Smooth muscle cell (in vitro differentiated cells): ENCODE measurements at regions not wholly inside any gene's neighbourhood (a gene's known extent, or its start where the extent isn't known, plus 50 kb on each side); places are given as distances from the start of the nearest gene placed in this dataset.

Source experiments
- DNase-seq: peaks from one replicate; lab custom pipeline; 2025; ENCODE audit not compliant: unreplicated experiment; lab: John Stamatoyannopoulos, UW
- H2AFZ ChIP-seq: fragments of 200-600 bp; sonication (generic); 2 replicates; pipeline ENCODE4 v1.6.0; 2016; ENCODE audit warnings: antibody characterized with exemption, low read depth, mild to moderate bottlenecking
- H3F3A ChIP-seq: fragments of 200-600 bp; sonication (generic); 2 replicates; pipeline ENCODE4 v1.6.0; 2017; ENCODE audit warnings: antibody characterized with exemption, low read depth
- H3K27ac ChIP-seq: fragments of 200-600 bp; sonication (generic); 2 replicates; pipeline ENCODE4 v1.5.1; 2016; ENCODE audit warnings: low read depth, mild to moderate bottlenecking
- H3K27me3 ChIP-seq: fragments of 200-600 bp; sonication (generic); 2 replicates; pipeline ENCODE4 v1.6.1; 2016; ENCODE audit warnings: low read depth, mild to moderate bottlenecking
- H3K36me3 ChIP-seq: fragments of 200-600 bp; sonication (generic); 2 replicates; pipeline ENCODE4 v1.5.1; 2016; ENCODE audit warnings: low read depth
- H3K4me1 ChIP-seq: fragments of 200-600 bp; sonication (generic); 2 replicates; pipeline ENCODE4 v1.5.1; 2016; ENCODE audit warnings: low read depth
- H3K4me2 ChIP-seq: fragments of 200-600 bp; sonication (generic); 2 replicates; pipeline ENCODE4 v1.6.0; 2016; ENCODE audit warnings: mild to moderate bottlenecking
- H3K4me3 ChIP-seq: fragments of 200-600 bp; sonication (generic); 2 replicates; pipeline ENCODE4 v1.5.1; 2016; ENCODE audit warnings: mild to moderate bottlenecking
- H3K79me2 ChIP-seq: fragments of 200-600 bp; sonication (generic); 2 replicates; pipeline ENCODE4 v1.6.0; 2016; ENCODE audit warnings: low read depth, mild to moderate bottlenecking
- H3K9ac ChIP-seq: fragments of 200-600 bp; sonication (generic); 2 replicates; pipeline ENCODE4 v1.6.0; 2016; ENCODE audit warnings: low read depth
- H3K9me3 ChIP-seq: fragments of 200-600 bp; sonication (generic); replicated peaks from 2 replicates; pipeline ENCODE4 v1.5.1; 2016; ENCODE audit warnings: low read depth
- H4K20me1 ChIP-seq: fragments of 200-600 bp; sonication (generic); 2 replicates; pipeline ENCODE4 v1.6.0; 2016; ENCODE audit warnings: low read depth
- WGBS: methylation state at CpG from one replicate; pipeline ENCODE4 v1.1.7; 2016; ENCODE audit warnings: low lambda C conversion rate; 5-methylcytosine and 5-hydroxymethylcytosine counted together
- TF ChIP-seq, protein P1 (sequence below): fragments of 200-600 bp; sonication (generic); IDR thresholded peaks from 2 replicates; pipeline ENCODE4 v1.5.1; 2017; ENCODE audit warnings: borderline replicate concordance, mild to moderate bottlenecking, antibody characterized with exemption; ENCODE audit not compliant: insufficient read depth, poor library complexity, severe bottlenecking

DNA sequence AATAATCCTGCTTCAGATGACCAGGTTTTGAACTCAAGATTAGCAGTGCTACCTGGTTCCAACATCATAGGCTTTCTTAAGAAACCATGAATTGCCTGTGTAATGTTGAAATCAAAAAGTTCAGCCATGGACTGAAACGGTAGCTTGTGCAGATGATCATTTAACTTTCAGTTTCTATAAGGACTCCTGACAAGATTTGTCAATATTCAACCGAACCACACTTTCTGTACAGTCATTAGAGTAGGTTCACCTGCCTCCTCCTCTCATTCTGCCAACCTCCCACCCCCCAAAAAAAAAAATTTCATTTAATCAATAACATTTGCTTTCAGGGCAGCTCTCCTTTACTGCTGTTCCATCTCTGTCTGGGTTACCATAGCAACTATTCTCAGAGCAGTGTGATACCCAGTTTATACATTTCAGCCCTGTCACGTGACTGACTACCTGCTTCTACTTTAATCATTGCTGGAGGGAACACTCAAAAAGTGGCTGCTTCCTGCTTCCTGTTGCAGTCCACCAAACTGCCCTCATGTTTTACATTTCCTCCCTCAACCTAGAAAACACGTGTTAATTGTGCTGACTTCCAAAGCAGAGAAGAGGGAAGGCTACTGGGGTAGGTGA lies 275.5 kb downstream of the SS18 start:
- Histone ChIP-seq H3F3A (no peaks in the 10 kb centered on the region), H3K27ac (peak overlapping the region; percentile 82), H2AFZ (peak overlapping the region; percentile 36), H3K27me3 (no peaks in the 10 kb centered on the region), H3K36me3 (no peaks in the 10 kb centered on the region), H3K4me1 (peaks cover 23% of the 10 kb centered on the region), H3K9ac (peak overlapping the region; percentile 61), H4K20me1 (no peaks in the 10 kb centered on the region), H3K9me3 (no peaks in the 10 kb centered on the region), H3K4me2 (peak overlapping the region; percentile 29), H3K4me3 (no peak overlapping the region), H3K79me2 (no peaks in the 10 kb centered on the region)
- 76% methylated on average over 4 of the region's 4 CpGs for WGBS
- TF ChIP-seq, protein P1, sequence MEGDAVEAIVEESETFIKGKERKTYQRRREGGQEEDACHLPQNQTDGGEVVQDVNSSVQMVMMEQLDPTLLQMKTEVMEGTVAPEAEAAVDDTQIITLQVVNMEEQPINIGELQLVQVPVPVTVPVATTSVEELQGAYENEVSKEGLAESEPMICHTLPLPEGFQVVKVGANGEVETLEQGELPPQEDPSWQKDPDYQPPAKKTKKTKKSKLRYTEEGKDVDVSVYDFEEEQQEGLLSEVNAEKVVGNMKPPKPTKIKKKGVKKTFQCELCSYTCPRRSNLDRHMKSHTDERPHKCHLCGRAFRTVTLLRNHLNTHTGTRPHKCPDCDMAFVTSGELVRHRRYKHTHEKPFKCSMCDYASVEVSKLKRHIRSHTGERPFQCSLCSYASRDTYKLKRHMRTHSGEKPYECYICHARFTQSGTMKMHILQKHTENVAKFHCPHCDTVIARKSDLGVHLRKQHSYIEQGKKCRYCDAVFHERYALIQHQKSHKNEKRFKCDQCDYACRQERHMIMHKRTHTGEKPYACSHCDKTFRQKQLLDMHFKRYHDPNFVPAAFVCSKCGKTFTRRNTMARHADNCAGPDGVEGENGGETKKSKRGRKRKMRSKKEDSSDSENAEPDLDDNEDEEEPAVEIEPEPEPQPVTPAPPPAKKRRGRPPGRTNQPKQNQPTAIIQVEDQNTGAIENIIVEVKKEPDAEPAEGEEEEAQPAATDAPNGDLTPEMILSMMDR: no peak
- DNase-seq: no peak

DNA sequence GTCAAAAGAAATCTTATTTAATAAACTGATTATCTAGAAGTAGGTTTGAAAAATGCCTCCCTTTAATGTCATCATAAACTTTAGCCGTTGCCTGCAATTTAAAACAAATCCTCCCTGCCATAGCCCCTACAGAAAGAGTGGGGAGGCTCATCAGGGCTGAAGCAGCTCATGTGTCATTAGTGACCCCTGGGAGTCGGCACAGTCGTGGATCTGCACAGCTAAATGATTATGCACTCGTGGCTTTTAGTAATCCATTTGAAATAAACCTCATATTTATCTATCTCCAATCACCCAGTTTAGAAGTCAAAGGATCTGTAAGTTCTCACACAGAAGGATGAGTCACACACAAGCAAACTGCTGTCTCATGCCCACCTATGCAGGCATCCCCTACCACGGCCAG lies 277.3 kb downstream of the SS18 start:
- Histone ChIP-seq H3K4me1 (peaks cover 17% of the 10 kb centered on the region), H3K27me3 (no peaks in the 10 kb centered on the region), H3K79me2 (no peaks in the 10 kb centered on the region), H3K9me3 (no peaks in the 10 kb centered on the region), H2AFZ (no peak overlapping the region), H4K20me1 (no peaks in the 10 kb centered on the region), H3K4me3 (no peak overlapping the region), H3F3A (no peaks in the 10 kb centered on the region), H3K36me3 (no peaks in the 10 kb centered on the region), H3K9ac (no peak overlapping the region), H3K4me2 (peak overlapping the region; percentile 56), H3K27ac (peak overlapping the region; percentile 50)
- no peak for DNase-seq
- 6% methylated on average over 5 of the region's 5 CpGs for WGBS
- TF ChIP-seq, protein P1: no peak

DNA sequence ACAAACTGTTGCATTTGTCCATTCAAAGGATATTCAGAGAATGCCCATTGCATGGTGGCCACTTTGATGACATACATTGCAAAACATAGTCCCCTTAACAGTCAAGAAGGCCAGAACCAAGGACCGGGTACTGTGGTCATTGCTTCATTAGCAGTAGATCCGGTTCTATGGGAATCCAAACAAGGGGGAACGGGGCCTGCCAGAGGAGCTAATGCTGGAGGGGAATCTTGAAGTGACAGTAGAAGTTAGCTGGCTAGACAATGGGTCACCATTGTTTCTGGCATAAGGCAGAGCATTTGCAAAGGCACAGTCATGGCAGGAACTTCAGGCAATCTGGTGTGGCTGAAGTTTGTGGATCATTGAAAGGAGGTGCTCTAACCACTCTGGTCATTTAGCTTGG lies 279.7 kb downstream of the SS18 start:
- H3K36me3 ChIP-seq: no peaks in the 10 kb centered on the region
- H3K9ac ChIP-seq: no peak overlapping the region
- H3F3A ChIP-seq: no peaks in the 10 kb centered on the region
- H3K79me2 ChIP-seq: no peaks in the 10 kb centered on the region
- no peaks in the 10 kb centered on the region for H3K27me3 ChIP-seq
- H4K20me1 ChIP-seq: no peaks in the 10 kb centered on the region
- TF ChIP-seq, protein P1: no peak
- peaks cover 17% of the 10 kb centered on the region for H3K4me1 ChIP-seq
- H3K9me3 ChIP-seq: no peaks in the 10 kb centered on the region
- no peak overlapping the region for H3K4me3 ChIP-seq
- H3K4me2 ChIP-seq: no peak overlapping the region
- DNase-seq: no peak
- H3K27ac ChIP-seq: no peak overlapping the region
- H2AFZ ChIP-seq: no peak overlapping the region
- 83% methylated on average over 3 of the region's 3 CpGs for WGBS

GRCh38 chr18:25805939-25806338 lies 284.5 kb downstream of the SS18 start:
- Histone ChIP-seq H3K4me1 (no peaks in the 10 kb centered on the region), H3K4me2 (peak overlapping the region; percentile 68), H4K20me1 (no peaks in the 10 kb centered on the region), H3F3A (peaks cover 4% of the 10 kb centered on the region), H3K27me3 (no peaks in the 10 kb centered on the region), H3K79me2 (no peaks in the 10 kb centered on the region), H3K27ac (peak overlapping the region; percentile 76), H3K9ac (no peak overlapping the region), H2AFZ (no peak overlapping the region), H3K4me3 (no peak overlapping the region), H3K9me3 (no peaks in the 10 kb centered on the region), H3K36me3 (no peaks in the 10 kb centered on the region)
- WGBS: 87% methylated on average over 4 of the region's 4 CpGs
- TF ChIP-seq, protein P1: no peak
- no peak for DNase-seq
